Muscle of arm (tissue), 1 donor: ENCODE measurements at regions not wholly inside any gene's neighbourhood (a gene's known extent, or its start where the extent isn't known, plus 50 kb on each side); places are given as distances from the start of the nearest gene placed in this dataset.
A peak's percentile ranks its signal among the peaks of the same experiment; 100 is the strongest.

Source experiments
- DNase-seq: peaks from one replicate; pipeline ENCODE4 v3.0.0-alpha.2; 2013

- no peak for DNase-seq
Measured at GRCh38 chr13:108360139-108360538, 90.6 kb downstream of the TNFSF13B start.

GRCh38 chr13:108361769-108362168, 92.3 kb downstream of the TNFSF13B start:
- peak; percentile 9 for DNase-seq

GRCh38 chr13:108363666-108364065, 94.1 kb downstream of the TNFSF13B start:
- no peak for DNase-seq

- no peak for DNase-seq
Measured at GRCh38 chr13:108365255-108365654, 95.7 kb downstream of the TNFSF13B start.

GRCh38 chr13:108368250-108368905, 98.9 kb downstream of the TNFSF13B start:
- no peak for DNase-seq

GRCh38 chr13:108369412-108369811, 99.9 kb downstream of the TNFSF13B start:
- no peak for DNase-seq

- DNase-seq, result no peak
Measured at GRCh38 chr13:108375034-108375433, 105.5 kb downstream of the TNFSF13B start.

- no peak for DNase-seq
Measured at GRCh38 chr13:108375772-108376171, 106.3 kb downstream of the TNFSF13B start.

GRCh38 chr13:108376308-108376707, 106.8 kb downstream of the TNFSF13B start:
- DNase-seq, result no peak

GRCh38 chr13:108377646-108378206, 108.2 kb downstream of the TNFSF13B start:
- no peak for DNase-seq

GRCh38 chr13:108383667-108384066, 114.1 kb downstream of the TNFSF13B start:
- no peak for DNase-seq

- no peak for DNase-seq
Measured at GRCh38 chr13:108387156-108387555, 117.6 kb downstream of the TNFSF13B start.

GRCh38 chr13:108402850-108403249, 133.3 kb downstream of the TNFSF13B start:
- DNase-seq, result no peak

- DNase-seq, result no peak
Measured at GRCh38 chr13:108407495-108407894, 138.0 kb downstream of the TNFSF13B start.

- no peak for DNase-seq
Measured at GRCh38 chr13:108408672-108409071, 139.2 kb downstream of the TNFSF13B start.

- no peak for DNase-seq
Measured at GRCh38 chr13:108409730-108410129, 140.2 kb downstream of the TNFSF13B start.

- no peak for DNase-seq
Measured at GRCh38 chr13:108419768-108420167, 150.2 kb downstream of the TNFSF13B start.

- no peak for DNase-seq
Measured at GRCh38 chr13:108425056-108425455, 155.5 kb downstream of the TNFSF13B start.

- DNase-seq, result no peak
Measured at GRCh38 chr13:108426893-108427292, 157.4 kb downstream of the TNFSF13B start.

- DNase-seq, result no peak
Measured at GRCh38 chr13:108427355-108427754, 157.8 kb downstream of the TNFSF13B start.

GRCh38 chr13:108428691-108429090, 159.2 kb downstream of the TNFSF13B start:
- no peak for DNase-seq

- DNase-seq, result no peak
Measured at GRCh38 chr13:108433976-108434755, 164.6 kb downstream of the TNFSF13B start.
